Cardiac muscle cell (in vitro differentiated cells and primary cell): ENCODE measurements at regions not wholly inside any gene's neighbourhood (a gene's known extent, or its start where the extent isn't known, plus 50 kb on each side); places are given as distances from the start of the nearest gene placed in this dataset.

Experiments
- DNase-seq, 2 donors: peaks; one replicate each; pipeline versions ENCODE4 v3.0.0 to v3.0.0-alpha.2; 2010 to 2017; ENCODE audit warnings: low read depth in 1 of 2, low spot score in 1 of 2
- H3K27ac ChIP-seq: fragments of 200-600 bp; sonication (generic); 2 replicates; pipeline ENCODE4 v1.5.1; 2016
- H3K27me3 ChIP-seq: fragments of 200-600 bp; sonication (generic); 2 replicates; pipeline ENCODE4 v1.6.0; 2016; ENCODE audit warnings: control low read depth
- H3K36me3 ChIP-seq: fragments of 200-600 bp; sonication (generic); 2 replicates; pipeline ENCODE4 v1.5.1; 2016; ENCODE audit warnings: control low read depth
- H3K4me1 ChIP-seq: fragments of 200-600 bp; sonication (generic); 2 replicates; pipeline ENCODE4 v1.8.1; 2017; ENCODE audit warnings: low read depth, mild to moderate bottlenecking, mixed run types
- H3K4me3 ChIP-seq: fragments of 200-600 bp; sonication (generic); 2 replicates; pipeline ENCODE4 v1.5.1; 2016; ENCODE audit warnings: mild to moderate bottlenecking
- H3K9me3 ChIP-seq: fragments of 200-600 bp; sonication (generic); 2 replicates; pipeline ENCODE4 v1.5.1; 2017; ENCODE audit warnings: low read depth, mild to moderate bottlenecking, control low read depth
- CTCF ChIP-seq: IDR thresholded peaks from 2 replicates; pipeline ENCODE4 v1.5.1; 2012; ENCODE audit warnings: low read depth, mild to moderate bottlenecking, low read length

DNA sequence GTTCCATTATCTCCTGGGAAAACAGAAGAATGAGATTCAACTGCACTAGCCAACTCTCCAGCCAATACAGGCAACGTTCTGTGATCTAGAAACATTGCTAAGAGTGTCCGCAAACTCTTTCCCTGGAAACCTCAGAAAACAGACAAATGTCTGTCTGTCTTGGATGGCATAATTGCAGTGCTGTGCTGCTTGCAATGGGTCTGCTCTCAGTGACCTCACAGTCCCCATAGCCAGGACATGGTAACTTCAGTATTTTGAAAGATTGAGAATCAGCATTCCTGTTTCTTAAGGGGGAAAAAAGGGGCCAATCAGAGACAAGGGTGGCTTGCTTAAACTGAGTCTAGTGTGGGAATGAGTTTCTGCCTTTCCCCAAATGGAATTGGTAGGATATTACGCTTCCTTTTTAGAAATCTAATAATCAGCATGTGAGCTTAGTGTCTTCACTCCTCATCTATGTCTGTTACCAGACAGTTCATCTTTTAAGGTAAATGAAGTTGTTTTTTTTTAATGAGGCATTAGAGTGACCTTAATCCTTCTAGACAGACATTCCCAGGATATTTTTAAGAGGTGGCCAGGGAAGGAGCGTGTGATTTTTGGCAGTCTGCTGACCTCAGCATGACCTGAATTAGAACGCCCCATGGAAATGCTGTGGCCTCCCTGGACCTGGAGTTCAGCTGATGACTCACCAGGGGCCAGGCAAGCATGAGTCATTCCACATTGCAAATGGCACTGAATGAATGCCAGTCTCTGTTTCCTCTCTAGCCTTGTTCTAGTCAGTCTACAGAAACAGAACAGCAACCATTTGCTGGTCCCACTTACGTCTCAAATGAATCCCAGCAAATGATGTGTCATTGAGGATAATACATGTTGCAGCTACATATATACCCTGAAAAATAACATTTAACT is 210.2 kb upstream of the ACTBL2 start:
- no peaks in the 10 kb centered on the region for H3K27me3 ChIP-seq
- H3K4me1 ChIP-seq: peaks cover 30% of the 10 kb centered on the region
- H3K4me3 ChIP-seq: no peak overlapping the region
- DNase-seq: peak; percentile 34 to 94
- TF ChIP-seq CTCF: no peak
- no peaks in the 10 kb centered on the region for H3K36me3 ChIP-seq
- H3K27ac ChIP-seq: no peak overlapping the region
- H3K9me3 ChIP-seq: no peaks in the 10 kb centered on the region

- Histone ChIP-seq H3K9me3 (no peaks in the 10 kb centered on the region), H3K27ac (peak overlapping the region; percentile 34), H3K27me3 (no peaks in the 10 kb centered on the region), H3K4me3 (no peak overlapping the region), H3K36me3 (no peaks in the 10 kb centered on the region), H3K4me1 (peaks cover 16% of the 10 kb centered on the region)
- no peak for TF ChIP-seq CTCF
- no peak for DNase-seq
These were observed 208.1 kb upstream of the ACTBL2 start for GRCh38 chr5:57690724-57691123.

- no peak for DNase-seq
- Histone ChIP-seq H3K36me3 (no peaks in the 10 kb centered on the region), H3K4me3 (no peak overlapping the region), H3K27me3 (no peaks in the 10 kb centered on the region), H3K27ac (no peak overlapping the region), H3K4me1 (peaks cover 4% of the 10 kb centered on the region), H3K9me3 (no peaks in the 10 kb centered on the region)
- TF ChIP-seq CTCF: no peak
These were observed 205.0 kb upstream of the ACTBL2 start for GRCh38 chr5:57687596-57687995.

GRCh38 chr5:57685516-57686255 is 203.1 kb upstream of the ACTBL2 start:
- H3K27me3 ChIP-seq: no peaks in the 10 kb centered on the region
- no peak for DNase-seq
- H3K27ac ChIP-seq: no peak overlapping the region

DNA sequence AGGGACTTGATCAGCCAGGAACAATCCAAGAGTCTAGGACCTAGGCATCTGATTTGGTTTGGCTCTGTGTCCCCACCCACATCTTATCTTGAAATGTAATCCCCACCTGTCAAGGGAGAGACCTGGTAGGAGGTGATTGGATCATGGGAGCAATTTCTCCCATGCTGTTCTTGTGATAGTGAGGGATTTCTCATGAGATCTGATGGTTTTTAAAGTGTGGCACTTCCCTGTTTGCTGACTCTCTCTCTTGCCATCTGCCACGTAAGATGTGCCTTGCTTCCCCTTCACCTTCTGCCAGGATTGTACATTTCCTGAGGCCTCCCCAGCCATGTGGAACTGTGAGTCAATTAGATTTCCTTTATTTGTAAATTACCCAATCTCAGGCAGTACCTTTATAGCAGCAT is 201.7 kb upstream of the ACTBL2 start:
- DNase-seq: no peak
- no peak for TF ChIP-seq CTCF
- no peaks in the 10 kb centered on the region for H3K27me3 ChIP-seq
- H3K4me1 ChIP-seq: no peaks in the 10 kb centered on the region
- H3K27ac ChIP-seq: no peak overlapping the region
- no peaks in the 10 kb centered on the region for H3K36me3 ChIP-seq
- no peaks in the 10 kb centered on the region for H3K9me3 ChIP-seq
- no peak overlapping the region for H3K4me3 ChIP-seq

More at GRCh38 chr5:57685516-57686255, 203.1 kb upstream of the ACTBL2 start:
- Histone ChIP-seq H3K9me3 (no peaks in the 10 kb centered on the region), H3K36me3 (no peaks in the 10 kb centered on the region), H3K4me1 (peaks cover 3% of the 10 kb centered on the region), H3K4me3 (no peak overlapping the region)
- no peak for TF ChIP-seq CTCF
